GM12891 (cell line): ENCODE measurements at regions not wholly inside any gene's neighbourhood (a gene's known extent, or its start where the extent isn't known, plus 50 kb on each side); places are given as distances from the start of the nearest gene placed in this dataset.

Experiments used
- POLR2A ChIP-seq: IDR thresholded peaks from 2 replicates; pipeline ENCODE4 v1.6.1; 2011; ENCODE audit warnings: low read depth, low read length, control low read depth
- POLR2AphosphoS5 ChIP-seq: IDR thresholded peaks from 2 replicates; pipeline ENCODE4 v1.6.1; 2011; ENCODE audit warnings: low read depth, low read length, control low read depth
- POU2F2 ChIP-seq: IDR thresholded peaks from 2 replicates; pipeline ENCODE4 v1.6.1; 2011; ENCODE audit warnings: low read depth, mild to moderate bottlenecking, control low read depth, low read length, moderate library complexity
- SPI1 ChIP-seq: IDR thresholded peaks from 2 replicates; pipeline ENCODE4 v1.6.1; 2011; ENCODE audit warnings: low read depth, low read length, control low read depth
- TAF1 ChIP-seq: IDR thresholded peaks from 2 replicates; pipeline ENCODE4 v1.6.1; 2011; ENCODE audit warnings: low read depth, low read length, control low read depth

DNA sequence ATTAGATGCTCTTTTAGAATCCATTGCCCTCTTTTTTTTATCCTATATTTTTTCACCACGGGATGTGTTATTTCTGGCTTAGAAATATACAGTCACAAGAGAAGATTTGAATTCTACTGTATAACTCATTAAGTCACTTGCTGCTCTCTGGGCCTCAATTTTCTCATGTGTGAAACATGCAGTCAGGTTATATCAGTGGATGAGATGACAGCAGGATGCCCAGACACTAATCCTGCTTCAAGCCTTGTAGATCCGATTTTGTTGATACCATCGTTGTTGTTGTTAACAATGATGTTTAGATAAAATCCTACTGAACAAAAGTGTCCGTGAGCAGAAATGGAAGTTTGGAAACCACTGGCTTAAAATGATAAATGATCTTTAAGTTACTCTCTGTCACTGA is 421.9 kb upstream of the DMAC1 start:
- TF ChIP-seq POLR2A (no peak), TAF1 (no peak), POLR2AphosphoS5 (no peak), POU2F2 (no peak), SPI1 (no peak)
